ENCODE measurements at regions not wholly inside any gene's neighbourhood (a gene's known extent, or its start where the extent isn't known, plus 50 kb on each side); places are given as distances from the start of the nearest gene placed in this dataset.

- TF ChIP-seq CTCF (conservative IDR thresholded peaks at IDR 0.05; ENCODE audit: low read length): no peak
- no peak for TF ChIP-seq EZH2phosphoT487 (IDR thresholded peaks at IDR 0.05; ENCODE audit: borderline replicate concordance, low read depth, low read length)
Measured at GRCh38 chr5:124843596-124843899, 97.1 kb upstream of the ZNF608 start.
